NCI-H146 (cell line): ENCODE measurements at regions not wholly inside any gene's neighbourhood (a gene's known extent, or its start where the extent isn't known, plus 50 kb on each side); places are given as distances from the start of the nearest gene placed in this dataset.

Experiments used
- DNase-seq: peaks from one replicate; lab custom pipeline; 2025; lab: John Stamatoyannopoulos, UW

GRCh38 chr15:85976986-85977385 lies 102.7 kb upstream of the AGBL1 start:
- no peak for DNase-seq

- no peak for DNase-seq
These were observed 102.1 kb upstream of the AGBL1 start for GRCh38 chr15:85977586-85977985.

- DNase-seq: no peak
These were observed 99.7 kb upstream of the AGBL1 start for GRCh38 chr15:85979929-85980328.

GRCh38 chr15:85980946-85981345 lies 98.7 kb upstream of the AGBL1 start:
- no peak for DNase-seq

GRCh38 chr15:85984241-85984640 lies 95.4 kb upstream of the AGBL1 start:
- DNase-seq: no peak

- DNase-seq: no peak
These were observed 93.6 kb upstream of the AGBL1 start for GRCh38 chr15:85986116-85986515.

GRCh38 chr15:85986741-85987140 lies 92.9 kb upstream of the AGBL1 start:
- no peak for DNase-seq

- no peak for DNase-seq
These were observed 90.9 kb upstream of the AGBL1 start for GRCh38 chr15:85988741-85989140.

- DNase-seq: no peak
These were observed 87.4 kb upstream of the AGBL1 start for GRCh38 chr15:85992224-85992623.

GRCh38 chr15:85993116-85993515 lies 86.6 kb upstream of the AGBL1 start:
- DNase-seq: no peak

GRCh38 chr15:85997618-85998017 lies 82.1 kb upstream of the AGBL1 start:
- DNase-seq: no peak

GRCh38 chr15:85999658-86000057 lies 80.0 kb upstream of the AGBL1 start:
- DNase-seq: no peak

- no peak for DNase-seq
These were observed 78.5 kb upstream of the AGBL1 start for GRCh38 chr15:86001200-86001599.

GRCh38 chr15:86002444-86002843 lies 77.2 kb upstream of the AGBL1 start:
- DNase-seq: no peak

- DNase-seq: no peak
These were observed 75.6 kb upstream of the AGBL1 start for GRCh38 chr15:86004061-86004460.

GRCh38 chr15:86006546-86006945 lies 73.1 kb upstream of the AGBL1 start:
- DNase-seq: no peak

GRCh38 chr15:86009727-86010126 lies 69.9 kb upstream of the AGBL1 start:
- DNase-seq: no peak

- no peak for DNase-seq
These were observed 69.3 kb upstream of the AGBL1 start for GRCh38 chr15:86010398-86010797.

- no peak for DNase-seq
These were observed 68.8 kb upstream of the AGBL1 start for GRCh38 chr15:86010891-86011290.

GRCh38 chr15:86014016-86014415 lies 65.7 kb upstream of the AGBL1 start:
- DNase-seq: no peak

GRCh38 chr15:86016750-86017149 lies 62.9 kb upstream of the AGBL1 start:
- DNase-seq: no peak

- no peak for DNase-seq
These were observed 61.0 kb upstream of the AGBL1 start for GRCh38 chr15:86018679-86019078.

GRCh38 chr15:86021281-86022264 lies 58.1 kb upstream of the AGBL1 start:
- no peak for DNase-seq

GRCh38 chr15:86028961-86029360 lies 50.7 kb upstream of the AGBL1 start:
- DNase-seq: no peak
